ENCODE measurements at regions not wholly inside any gene's neighbourhood (a gene's known extent, or its start where the extent isn't known, plus 50 kb on each side); places are given as distances from the start of the nearest gene placed in this dataset.

DNA sequence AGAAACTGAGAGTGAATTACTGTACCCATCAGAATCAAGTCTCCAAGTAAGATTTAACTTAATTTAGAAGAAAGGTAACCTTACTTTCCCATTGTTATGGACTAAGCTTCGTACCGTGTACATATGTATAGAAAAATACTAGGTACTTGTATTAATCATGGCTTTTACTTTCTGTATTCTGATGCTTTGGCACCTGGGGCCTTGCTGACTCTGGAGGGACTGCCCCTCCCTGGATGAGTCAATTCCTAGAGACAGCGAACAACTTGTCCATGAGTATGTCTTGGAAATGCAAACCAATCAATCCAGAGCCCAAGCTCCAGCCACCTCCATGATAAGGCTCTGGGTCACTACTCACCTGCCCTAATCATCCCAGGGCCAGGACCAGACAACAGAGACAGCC is 50.0 kb upstream of the DGKG start:
- Histone ChIP-seq H3K4ac (ENCODE audit: low read depth, low read length) (no peak overlapping the region), H3K79me1 (ENCODE audit: low read length) (no peaks in the 10 kb centered on the region), H3K27me3 (ENCODE audit: insufficient read depth, low read length) (peaks cover 2% of the 10 kb centered on the region), H3K36me3 (ENCODE audit: control insufficient read depth in 1 of 2, insufficient read depth in 2 of 2, low read length in 2 of 2) (no peaks in the 10 kb centered on the region), H3K9ac (ENCODE audit: low read length) (no peak overlapping the region), H2BK5ac (ENCODE audit: low read depth, low read length, poor library complexity) (no peak overlapping the region), H3K27ac (ENCODE audit: low read depth, low read length) (no peak overlapping the region), H4K12ac (ENCODE audit: low read depth, low read length) (no peak overlapping the region), H4K91ac (ENCODE audit: low read depth, low read length) (no peak overlapping the region), H3K18ac (ENCODE audit: low read length) (no peak overlapping the region), H3K14ac (ENCODE audit: low read length) (no peak overlapping the region), H3K4me2 (ENCODE audit: low read length) (no peak overlapping the region), H4K8ac (ENCODE audit: low read depth, low read length) (no peak overlapping the region), H2AK5ac (ENCODE audit: low read length) (no peak overlapping the region), H2BK12ac (ENCODE audit: low read length) (no peak overlapping the region), H3K23ac (ENCODE audit: low read length) (no peak overlapping the region), H3K4me3 (ENCODE audit: low read depth, low read length) (no peak overlapping the region), H3K79me2 (ENCODE audit: control insufficient read depth, insufficient read depth, low read length, poor library complexity) (no peaks in the 10 kb centered on the region), H3K9me3 (ENCODE audit: insufficient read depth, low read depth, low read length) (peaks cover 2% of the 10 kb centered on the region), H2AFZ (ENCODE audit: insufficient read depth, low read length, poor library complexity) (no peak overlapping the region), H3K4me1 (ENCODE audit: control insufficient read depth in 1 of 2, insufficient read depth in 2 of 2, low read length in 2 of 2) (peaks cover 0 to 7% of the 10 kb centered on the region in 2 experiments), H2BK120ac (ENCODE audit: insufficient read depth, low read length, poor library complexity) (no peak overlapping the region)
- no peak for DNase-seq
- no CpG with 5 or more reads among the region's 3 CpGs for WGBS (ENCODE audit: extremely low coverage, insufficient coverage, insufficient read length)

Data from trophoblast cell (in vitro differentiated cells and primary cell).